ENCODE measurements at regions not wholly inside any gene's neighbourhood (a gene's known extent, or its start where the extent isn't known, plus 50 kb on each side); places are given as distances from the start of the nearest gene placed in this dataset.

GRCh38 chr22:48640890-48641841 lies 1186.5 kb downstream of the BRD1 start:
- Histone ChIP-seq H4K20me1 (ENCODE audit: control insufficient read depth, insufficient read depth, low read depth, low read length) (no peaks in the 10 kb centered on the region), H3K36me3 (ENCODE audit: control insufficient read depth, low read length) (no peaks in the 10 kb centered on the region), H3K4me2 (ENCODE audit: low read length) (no peak overlapping the region), H3K4me3 (ENCODE audit: low read length) (no peak overlapping the region), H3K27ac (ENCODE audit: low read depth, low read length) (no peak overlapping the region), H3K27me3 (ENCODE audit: control insufficient read depth, low read length) (no peaks in the 10 kb centered on the region), H3F3A (ENCODE audit: control insufficient read depth, insufficient read depth) (no peaks in the 10 kb centered on the region), H3K9me3 (ENCODE audit: control insufficient read depth, insufficient read depth, low read length) (no peaks in the 10 kb centered on the region), H3K4me1 (ENCODE audit: control insufficient read depth, low read length) (no peaks in the 10 kb centered on the region), H3K79me2 (ENCODE audit: control insufficient read depth, low read length) (no peaks in the 10 kb centered on the region), H3K9me2 (replicated peaks; ENCODE audit: control insufficient read depth, low read length) (no peaks in the 10 kb centered on the region)
- TF ChIP-seq EZH2phosphoT487 (IDR thresholded peaks at IDR 0.05; ENCODE audit: borderline replicate concordance, low read length) = no peak
- TF ChIP-seq CTCF (IDR thresholded peaks at IDR 0.05; ENCODE audit: low read depth, low read length, poor library complexity, severe bottlenecking) = no peak

GRCh38 chr22:48639896-48640748 lies 1187.6 kb downstream of the BRD1 start:
- H3K4me2 ChIP-seq (ENCODE audit: low read length) = no peak overlapping the region
- no peak overlapping the region for H3K4me3 ChIP-seq (ENCODE audit: low read length)
- H3K9me2 ChIP-seq (replicated peaks; ENCODE audit: control insufficient read depth, low read length) = no peaks in the 10 kb centered on the region
- no peaks in the 10 kb centered on the region for H3K4me1 ChIP-seq (ENCODE audit: control insufficient read depth, low read length)
- H4K20me1 ChIP-seq (ENCODE audit: control insufficient read depth, insufficient read depth, low read depth, low read length) = no peaks in the 10 kb centered on the region
- H3K36me3 ChIP-seq (ENCODE audit: control insufficient read depth, low read length) = no peaks in the 10 kb centered on the region
- H3K79me2 ChIP-seq (ENCODE audit: control insufficient read depth, low read length) = no peaks in the 10 kb centered on the region
- H3F3A ChIP-seq (ENCODE audit: control insufficient read depth, insufficient read depth) = no peaks in the 10 kb centered on the region
- H3K9me3 ChIP-seq (ENCODE audit: control insufficient read depth, insufficient read depth, low read length) = no peaks in the 10 kb centered on the region
- TF ChIP-seq EZH2phosphoT487 (IDR thresholded peaks at IDR 0.05; ENCODE audit: borderline replicate concordance, low read length) = no peak
- H3K27ac ChIP-seq (ENCODE audit: low read depth, low read length) = no peak overlapping the region
- no peaks in the 10 kb centered on the region for H3K27me3 ChIP-seq (ENCODE audit: control insufficient read depth, low read length)

- H3K4me3 ChIP-seq (ENCODE audit: low read length) = no peak overlapping the region
- TF ChIP-seq EZH2phosphoT487 (IDR thresholded peaks at IDR 0.05; ENCODE audit: borderline replicate concordance, low read length) (no peak), CTCF (IDR thresholded peaks at IDR 0.05; ENCODE audit: low read depth, low read length, poor library complexity, severe bottlenecking) (no peak)
- no peak overlapping the region for H3K4me2 ChIP-seq (ENCODE audit: low read length)
- no peaks in the 10 kb centered on the region for H3F3A ChIP-seq (ENCODE audit: control insufficient read depth, insufficient read depth)
- H3K36me3 ChIP-seq (ENCODE audit: control insufficient read depth, low read length) = no peaks in the 10 kb centered on the region
- no peaks in the 10 kb centered on the region for H3K9me3 ChIP-seq (ENCODE audit: control insufficient read depth, insufficient read depth, low read length)
- H3K27ac ChIP-seq (ENCODE audit: low read depth, low read length) = no peak overlapping the region
- H3K79me2 ChIP-seq (ENCODE audit: control insufficient read depth, low read length) = no peaks in the 10 kb centered on the region
- no peaks in the 10 kb centered on the region for H3K27me3 ChIP-seq (ENCODE audit: control insufficient read depth, low read length)
- no peaks in the 10 kb centered on the region for H3K9me2 ChIP-seq (replicated peaks; ENCODE audit: control insufficient read depth, low read length)
- H4K20me1 ChIP-seq (ENCODE audit: control insufficient read depth, insufficient read depth, low read depth, low read length) = no peaks in the 10 kb centered on the region
- H3K4me1 ChIP-seq (ENCODE audit: control insufficient read depth, low read length) = no peaks in the 10 kb centered on the region
These were observed 1188.5 kb downstream of the BRD1 start for GRCh38 chr22:48639021-48639795.
